ENCODE measurements at regions not wholly inside any gene's neighbourhood (a gene's known extent, or its start where the extent isn't known, plus 50 kb on each side); places are given as distances from the start of the nearest gene placed in this dataset.

- TF ChIP-seq JUND (IDR thresholded peaks at IDR 0.05; ENCODE audit: borderline replicate concordance, low read depth, low read length), result no peak
- TF ChIP-seq JUND (tag; IDR thresholded peaks at IDR 0.05; ENCODE audit: borderline replicate concordance, low read depth, low read length), result no peak
- no peak for TF ChIP-seq ZNF75A (CRISPR knock-in tag; IDR thresholded peaks at IDR 0.05)
- TF ChIP-seq MXI1 (IDR thresholded peaks at IDR 0.05; ENCODE audit: low read depth, low read length), result no peak
- no peak for TF ChIP-seq BCLAF1 (IDR thresholded peaks at IDR 0.05; ENCODE audit: borderline replicate concordance in 1 of 2, control insufficient read depth in 1 of 2, low read depth in 2 of 2, low read length in 1 of 2)
- no peak for TF ChIP-seq TCF15 (CRISPR knock-in tag; IDR thresholded peaks at IDR 0.05)
- TF ChIP-seq ID3 (CRISPR knock-in tag; IDR thresholded peaks at IDR 0.05), result no peak
- TF ChIP-seq ID3 (tag; IDR thresholded peaks at IDR 0.05), result no peak
- TF ChIP-seq TSC22D4 (tag; IDR thresholded peaks at IDR 0.05), result no peak
- TF ChIP-seq ZNF668 (CRISPR knock-in tag; IDR thresholded peaks at IDR 0.05), result no peak
- TF ChIP-seq GATA2 (CRISPR knock-in tag; IDR thresholded peaks at IDR 0.05), result no peak
- TF ChIP-seq ZNF175 (CRISPR knock-in tag; IDR thresholded peaks at IDR 0.05; ENCODE audit: low read depth), result no peak
- no peak for TF ChIP-seq ZBTB49 (CRISPR knock-in tag; IDR thresholded peaks at IDR 0.05; ENCODE audit: borderline replicate concordance)
These were observed 94.2 kb upstream of the MAMLD1 start (continued) for GRCh38 chrX:150268839-150269355.

Data from K562 (cell line).